ENCODE measurements at regions not wholly inside any gene's neighbourhood (a gene's known extent, or its start where the extent isn't known, plus 50 kb on each side); places are given as distances from the start of the nearest gene placed in this dataset.
"Not testable (repeated sequence)": the region's sequence is repeated elsewhere in the genome, so short reads cannot be mapped to it uniquely, and the experiment has no call there.

GRCh38 chr4:58301376-58301999, 1191.3 kb upstream of the IGFBP7 start:
- no peak overlapping the region for H3K4me3 Mint-ChIP-seq
- no peak overlapping the region for H3K27ac Mint-ChIP-seq
- no peaks in the 10 kb centered on the region for H3K27me3 Mint-ChIP-seq
- no peaks in the 10 kb centered on the region for H3K4me1 Mint-ChIP-seq (ENCODE audit: low read depth)
- H3K36me3 Mint-ChIP-seq (ENCODE audit: low read depth), result no peaks in the 10 kb centered on the region
- peaks cover 8% of the 10 kb centered on the region for H3K9me3 Mint-ChIP-seq

GRCh38 chr4:58286335-58286734, 1176.2 kb upstream of the IGFBP7 start:
- no peaks in the 10 kb centered on the region for H3K27me3 Mint-ChIP-seq
- no peak overlapping the region for H3K27ac Mint-ChIP-seq
- peaks cover 8% of the 10 kb centered on the region for H3K9me3 Mint-ChIP-seq
- no peaks in the 10 kb centered on the region for H3K4me1 Mint-ChIP-seq (ENCODE audit: low read depth)
- no peak overlapping the region for H3K4me3 Mint-ChIP-seq
- H3K36me3 Mint-ChIP-seq (ENCODE audit: low read depth), result no peaks in the 10 kb centered on the region

GRCh38 chr4:58280928-58281327, 1170.7 kb upstream of the IGFBP7 start:
- not testable (repeated sequence) for H3K27me3 Mint-ChIP-seq; H3K4me3 Mint-ChIP-seq; H3K4me1 Mint-ChIP-seq (ENCODE audit: low read depth); H3K36me3 Mint-ChIP-seq (ENCODE audit: low read depth); H3K9me3 Mint-ChIP-seq; H3K27ac Mint-ChIP-seq

DNA sequence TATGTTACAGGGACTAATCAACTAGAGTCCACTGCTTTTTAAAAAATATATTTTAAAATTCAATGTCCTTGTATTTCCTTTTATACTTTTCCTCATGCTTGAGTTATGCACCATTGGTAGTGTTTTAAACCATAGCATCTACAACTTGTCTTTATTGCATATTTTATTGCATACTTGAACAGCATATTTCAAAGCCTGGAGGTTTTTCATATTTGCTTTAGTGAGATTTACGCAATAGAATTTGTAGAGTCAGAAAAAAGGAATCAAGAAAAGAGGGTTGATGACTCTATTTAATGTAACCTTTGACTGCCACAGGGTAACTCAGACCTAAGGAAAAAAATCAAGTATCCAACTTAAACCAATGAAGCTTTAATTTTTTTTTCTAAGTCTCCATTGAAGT, 1165.7 kb upstream of the IGFBP7 start:
- Mint-ChIP-seq H3K4me3 (no peak overlapping the region), H3K36me3 (ENCODE audit: low read depth) (no peaks in the 10 kb centered on the region), H3K27ac (no peak overlapping the region), H3K4me1 (ENCODE audit: low read depth) (no peaks in the 10 kb centered on the region), H3K9me3 (no peaks in the 10 kb centered on the region), H3K27me3 (no peaks in the 10 kb centered on the region)

GRCh38 chr4:58274553-58274952, 1164.4 kb upstream of the IGFBP7 start:
- H3K9me3 Mint-ChIP-seq, result no peaks in the 10 kb centered on the region
- no peaks in the 10 kb centered on the region for H3K27me3 Mint-ChIP-seq
- no peak overlapping the region for H3K4me3 Mint-ChIP-seq
- no peaks in the 10 kb centered on the region for H3K4me1 Mint-ChIP-seq (ENCODE audit: low read depth)
- no peaks in the 10 kb centered on the region for H3K36me3 Mint-ChIP-seq (ENCODE audit: low read depth)
- no peak overlapping the region for H3K27ac Mint-ChIP-seq

DNA sequence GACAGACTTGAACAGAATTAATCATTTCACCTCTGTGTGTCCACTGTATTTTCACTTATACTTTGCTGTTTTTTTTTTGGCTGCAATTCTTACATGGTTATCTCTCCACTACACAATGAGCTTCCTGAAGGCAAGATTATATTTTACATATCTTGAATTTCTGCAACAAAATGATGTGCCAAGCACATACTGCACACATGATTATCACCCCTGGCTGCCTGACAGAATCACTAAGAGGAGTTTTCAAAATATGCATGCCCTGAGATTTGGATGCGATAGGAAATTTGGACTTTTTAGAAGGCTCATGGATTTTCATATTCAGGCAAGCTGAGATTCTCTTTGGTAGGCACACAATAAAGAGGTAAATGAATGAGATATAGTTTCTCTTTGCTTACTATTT, 1162.1 kb upstream of the IGFBP7 start:
- Mint-ChIP-seq H3K36me3 (ENCODE audit: low read depth) (no peaks in the 10 kb centered on the region), H3K27ac (no peak overlapping the region), H3K4me3 (no peak overlapping the region), H3K9me3 (peaks cover 14% of the 10 kb centered on the region), H3K27me3 (no peaks in the 10 kb centered on the region), H3K4me1 (ENCODE audit: low read depth) (no peaks in the 10 kb centered on the region)

- Mint-ChIP-seq H3K27ac (no peak overlapping the region), H3K9me3 (peaks cover 24% of the 10 kb centered on the region), H3K4me3 (no peak overlapping the region), H3K4me1 (ENCODE audit: low read depth) (no peaks in the 10 kb centered on the region), H3K36me3 (ENCODE audit: low read depth) (no peaks in the 10 kb centered on the region), H3K27me3 (no peaks in the 10 kb centered on the region)
These were observed 1155.5 kb upstream of the IGFBP7 start for GRCh38 chr4:58265734-58266133.

DNA sequence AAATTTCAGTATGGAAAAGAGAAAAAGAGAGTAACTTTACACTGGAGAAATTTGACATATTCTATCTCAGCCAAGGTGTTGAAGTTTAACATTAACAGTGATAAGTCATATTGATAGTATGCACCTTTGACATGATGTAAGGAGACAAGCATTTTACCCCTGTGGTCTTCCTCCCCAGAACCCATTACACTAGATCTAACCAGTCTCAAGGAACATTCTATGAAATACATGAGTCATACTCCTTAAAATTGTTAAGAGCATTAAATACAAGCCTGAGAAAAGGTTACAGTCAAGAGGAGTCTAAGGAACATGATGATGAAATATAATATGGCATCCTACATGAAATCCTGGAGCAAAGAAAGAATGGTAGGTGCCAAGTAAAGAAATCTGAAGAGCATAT, 1151.3 kb upstream of the IGFBP7 start:
- Mint-ChIP-seq H3K4me1 (ENCODE audit: low read depth) (no peaks in the 10 kb centered on the region), H3K27me3 (no peaks in the 10 kb centered on the region), H3K27ac (no peak overlapping the region), H3K36me3 (ENCODE audit: low read depth) (no peaks in the 10 kb centered on the region), H3K9me3 (peaks cover 11% of the 10 kb centered on the region), H3K4me3 (no peak overlapping the region)

DNA sequence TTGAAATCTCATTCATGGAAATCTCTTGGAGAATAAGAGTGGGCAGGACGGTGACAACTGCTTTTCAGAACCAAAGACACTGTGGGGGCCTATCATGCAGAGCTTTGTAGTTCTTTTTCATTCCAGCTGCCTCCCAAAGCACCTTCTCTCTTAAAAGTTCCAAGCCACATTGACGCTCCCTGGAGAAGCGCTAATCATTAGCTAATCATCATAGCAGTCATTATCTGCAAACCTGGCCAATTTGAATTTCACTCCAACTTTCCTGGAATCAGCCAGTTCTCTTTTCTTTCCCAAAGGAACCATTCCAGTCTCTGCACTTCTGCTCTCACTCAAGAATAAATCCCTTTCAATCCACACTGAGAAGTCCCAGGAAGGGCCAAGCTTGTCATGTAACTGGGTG, 1144.1 kb upstream of the IGFBP7 start:
- no peaks in the 10 kb centered on the region for H3K4me1 Mint-ChIP-seq (ENCODE audit: low read depth)

GRCh38 chr4:58252656-58253055, 1142.5 kb upstream of the IGFBP7 start:
- peaks cover 11% of the 10 kb centered on the region for H3K9me3 Mint-ChIP-seq
- no peaks in the 10 kb centered on the region for H3K36me3 Mint-ChIP-seq (ENCODE audit: low read depth)
- no peaks in the 10 kb centered on the region for H3K4me1 Mint-ChIP-seq (ENCODE audit: low read depth)
- no peaks in the 10 kb centered on the region for H3K27me3 Mint-ChIP-seq
- no peak overlapping the region for H3K4me3 Mint-ChIP-seq
- H3K27ac Mint-ChIP-seq, result no peak overlapping the region

More for the DNA sequence above, 1144.1 kb upstream of the IGFBP7 start:
- Mint-ChIP-seq H3K27ac (no peak overlapping the region), H3K9me3 (peaks cover 10% of the 10 kb centered on the region), H3K36me3 (ENCODE audit: low read depth) (no peaks in the 10 kb centered on the region), H3K27me3 (no peaks in the 10 kb centered on the region), H3K4me3 (no peak overlapping the region)

DNA sequence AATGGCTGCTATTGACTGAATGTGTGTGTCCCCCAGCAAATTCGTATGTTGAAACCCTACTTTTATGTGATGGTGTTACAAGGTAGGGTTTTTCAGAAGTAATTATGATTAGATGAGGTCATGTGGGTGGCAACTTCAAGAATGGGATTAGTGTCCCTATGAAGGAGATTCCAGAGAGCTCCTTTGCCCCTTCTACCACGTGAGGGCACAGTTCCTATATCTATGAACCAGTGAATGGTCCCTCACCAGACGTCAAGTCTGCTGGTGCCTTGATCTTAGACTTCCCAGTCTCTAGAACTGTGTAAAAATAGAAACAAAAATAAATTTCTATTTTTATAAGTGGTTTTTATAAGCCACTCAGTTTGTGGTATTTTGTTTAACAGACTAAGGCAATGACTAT, 1137.6 kb upstream of the IGFBP7 start:
- no peak overlapping the region for H3K4me3 Mint-ChIP-seq
- no peaks in the 10 kb centered on the region for H3K4me1 Mint-ChIP-seq (ENCODE audit: low read depth)
- no peak overlapping the region for H3K27ac Mint-ChIP-seq
- H3K27me3 Mint-ChIP-seq, result no peaks in the 10 kb centered on the region
- H3K36me3 Mint-ChIP-seq (ENCODE audit: low read depth), result no peaks in the 10 kb centered on the region
- H3K9me3 Mint-ChIP-seq, result peaks cover 15% of the 10 kb centered on the region

GRCh38 chr4:58225460-58225859, 1115.3 kb upstream of the IGFBP7 start:
- Mint-ChIP-seq H3K4me1 (ENCODE audit: low read depth) (no peaks in the 10 kb centered on the region), H3K9me3 (peaks cover 7% of the 10 kb centered on the region), H3K27ac (no peak overlapping the region), H3K4me3 (no peak overlapping the region), H3K36me3 (ENCODE audit: low read depth) (no peaks in the 10 kb centered on the region), H3K27me3 (no peaks in the 10 kb centered on the region)

- Mint-ChIP-seq H3K4me3 (no peak overlapping the region), H3K36me3 (ENCODE audit: low read depth) (no peaks in the 10 kb centered on the region), H3K27ac (no peak overlapping the region), H3K4me1 (ENCODE audit: low read depth) (no peaks in the 10 kb centered on the region), H3K9me3 (peaks cover 10% of the 10 kb centered on the region), H3K27me3 (no peaks in the 10 kb centered on the region)
These were observed 1109.0 kb upstream of the IGFBP7 start for GRCh38 chr4:58219179-58219578.

DNA sequence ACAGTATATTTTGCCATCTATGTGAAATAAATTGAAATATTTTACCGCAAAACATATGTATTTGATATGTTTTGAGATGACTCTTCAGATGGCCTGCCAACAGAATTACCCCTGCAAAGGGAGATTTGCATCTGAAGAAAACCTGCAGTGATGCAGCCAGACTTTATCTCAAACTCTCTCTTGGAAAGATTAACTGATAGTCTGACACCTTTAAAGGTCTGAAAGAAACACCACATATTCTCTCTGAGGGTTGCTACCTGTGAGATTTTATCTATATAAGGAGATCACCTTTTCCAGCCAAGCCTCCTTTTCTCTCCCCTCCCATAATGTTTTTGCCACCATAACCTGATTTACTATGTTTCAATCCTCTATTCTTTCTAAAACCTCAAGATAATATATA, 1106.3 kb upstream of the IGFBP7 start:
- Mint-ChIP-seq H3K36me3 (ENCODE audit: low read depth) (no peaks in the 10 kb centered on the region), H3K27ac (no peak overlapping the region), H3K27me3 (no peaks in the 10 kb centered on the region), H3K9me3 (peaks cover 10% of the 10 kb centered on the region), H3K4me3 (no peak overlapping the region), H3K4me1 (ENCODE audit: low read depth) (no peaks in the 10 kb centered on the region)

- Mint-ChIP-seq H3K27me3 (no peaks in the 10 kb centered on the region), H3K9me3 (peaks cover 10% of the 10 kb centered on the region), H3K4me1 (ENCODE audit: low read depth) (no peaks in the 10 kb centered on the region), H3K4me3 (no peak overlapping the region), H3K27ac (no peak overlapping the region), H3K36me3 (ENCODE audit: low read depth) (no peaks in the 10 kb centered on the region)
These were observed 1104.2 kb upstream of the IGFBP7 start for GRCh38 chr4:58214376-58214775.

- no peak overlapping the region for H3K4me3 Mint-ChIP-seq
- no peaks in the 10 kb centered on the region for H3K27me3 Mint-ChIP-seq
- peaks cover 4% of the 10 kb centered on the region for H3K9me3 Mint-ChIP-seq
- H3K36me3 Mint-ChIP-seq (ENCODE audit: low read depth), result no peaks in the 10 kb centered on the region
- no peak overlapping the region for H3K27ac Mint-ChIP-seq
- no peaks in the 10 kb centered on the region for H3K4me1 Mint-ChIP-seq (ENCODE audit: low read depth)
These were observed 1099.4 kb upstream of the IGFBP7 start for GRCh38 chr4:58209551-58209950.
